MCF 10A (cell line): ENCODE measurements at regions not wholly inside any gene's neighbourhood (a gene's known extent, or its start where the extent isn't known, plus 50 kb on each side); places are given as distances from the start of the nearest gene placed in this dataset.
"Not testable (repeated sequence)": the region's sequence is repeated elsewhere in the genome, so short reads cannot be mapped to it uniquely, and the experiment has no call there.

Experiments
- BruUV-seq: library from RNA; stranded (reverse); fragments of 400-500 nt; replicated peaks from 2 replicates; lab custom pipeline; 2021; lab: Mats Ljungman, UMichigan
- CTCF ChIA-PET: fragments of 300-600 bp; sonication (Branson Sonifier 250); formaldehyde crosslinking; extraction: SDS; loops from one replicate; lab custom pipeline; 2021; ENCODE audit warnings: antibody characterized with exemption, inconsistent platforms; lab: Yijun Ruan, JAX
- POLR2A ChIA-PET: fragments of 300-600, 350-650 bp; sonication (Branson Sonifier 250); formaldehyde crosslinking; extraction: SDS; loops from one replicate; lab custom pipeline; 2020; ENCODE audit warnings: antibody characterized with exemption, inconsistent platforms; lab: Yijun Ruan, JAX
- DNase-seq: peaks from one replicate; pipeline ENCODE4 v3.0.0-alpha.2; 2018; ENCODE audit not compliant: unreplicated experiment
- H3K27ac Mint-ChIP-seq: one replicate; pipeline ENCODE4 v1.8.0; 2022; ENCODE audit warnings: mild to moderate bottlenecking, low read depth, mixed read lengths; ENCODE audit not compliant: unreplicated experiment
- H3K27me3 Mint-ChIP-seq: one replicate; pipeline ENCODE4 v1.8.0; 2022; ENCODE audit warnings: mixed read lengths; ENCODE audit not compliant: insufficient read depth, unreplicated experiment
- H3K36me3 Mint-ChIP-seq: one replicate; pipeline ENCODE4 v1.8.0; 2022; ENCODE audit warnings: mild to moderate bottlenecking, moderate library complexity, mixed read lengths; ENCODE audit not compliant: insufficient read depth, unreplicated experiment
- H3K4me1 Mint-ChIP-seq: one replicate; pipeline ENCODE4 v1.8.0; 2022; ENCODE audit warnings: mixed read lengths; ENCODE audit not compliant: insufficient read depth, unreplicated experiment
- H3K4me3 Mint-ChIP-seq: one replicate; pipeline ENCODE4 v1.8.0; 2022; ENCODE audit warnings: mild to moderate bottlenecking, moderate library complexity, mixed read lengths; ENCODE audit not compliant: unreplicated experiment
- H3K9me3 Mint-ChIP-seq: one replicate; pipeline ENCODE4 v1.8.0; 2022; ENCODE audit warnings: mixed read lengths; ENCODE audit not compliant: unreplicated experiment
- intact Hi-C: fragments of 100-400 bp; cut with micrococcal nuclease; formaldehyde crosslinking; loops from 2 replicates; pipeline ENCODE4 v1.14.1; 2022
- TF ChIP-seq, protein P1 (sequence below): fragments of 200-600 bp; IDR thresholded peaks from one replicate; pipeline ENCODE4 v1.8.0; 2022; ENCODE audit warnings: antibody characterized with exemption, mild to moderate bottlenecking; ENCODE audit not compliant: unreplicated experiment

DNA sequence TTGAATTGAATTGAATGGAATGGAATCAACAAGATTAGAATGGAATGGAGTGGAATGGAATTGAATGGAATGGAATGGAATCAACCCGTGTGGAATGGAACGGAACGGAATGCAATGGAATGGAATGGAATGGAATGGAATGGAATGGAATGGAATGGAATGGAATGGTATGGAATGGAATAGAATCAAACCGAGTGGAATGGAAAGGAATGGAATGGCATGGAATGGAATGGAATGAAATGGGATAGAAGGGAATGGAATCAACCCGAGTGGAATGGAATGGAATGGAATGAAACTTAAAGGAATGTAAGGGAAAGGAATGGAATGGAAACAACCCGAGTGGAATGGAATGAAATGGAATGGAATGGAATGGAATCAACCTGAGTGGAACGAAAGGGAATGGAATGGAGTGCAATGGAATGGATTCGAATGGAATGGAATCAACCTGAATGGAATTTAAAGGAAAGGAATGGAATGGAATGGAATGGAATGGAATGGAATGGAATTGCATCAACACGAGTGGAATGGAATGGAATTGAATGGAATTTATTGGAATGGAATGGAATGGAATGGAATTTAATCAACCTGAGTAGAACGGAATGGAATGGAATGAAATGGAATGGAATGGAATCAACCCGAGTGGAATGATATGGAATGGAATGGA is 1146.6 kb downstream of the RPIA start:
- no peak overlapping the region for H3K27ac Mint-ChIP-seq
- H3K36me3 Mint-ChIP-seq = no peaks in the 10 kb centered on the region
- intact Hi-C loops = no loop called here
- ChIA-PET CTCF (no interaction called here), POLR2A (no interaction called here)
- peaks cover 21% of the 10 kb centered on the region for H3K9me3 Mint-ChIP-seq
- TF ChIP-seq, protein P1, sequence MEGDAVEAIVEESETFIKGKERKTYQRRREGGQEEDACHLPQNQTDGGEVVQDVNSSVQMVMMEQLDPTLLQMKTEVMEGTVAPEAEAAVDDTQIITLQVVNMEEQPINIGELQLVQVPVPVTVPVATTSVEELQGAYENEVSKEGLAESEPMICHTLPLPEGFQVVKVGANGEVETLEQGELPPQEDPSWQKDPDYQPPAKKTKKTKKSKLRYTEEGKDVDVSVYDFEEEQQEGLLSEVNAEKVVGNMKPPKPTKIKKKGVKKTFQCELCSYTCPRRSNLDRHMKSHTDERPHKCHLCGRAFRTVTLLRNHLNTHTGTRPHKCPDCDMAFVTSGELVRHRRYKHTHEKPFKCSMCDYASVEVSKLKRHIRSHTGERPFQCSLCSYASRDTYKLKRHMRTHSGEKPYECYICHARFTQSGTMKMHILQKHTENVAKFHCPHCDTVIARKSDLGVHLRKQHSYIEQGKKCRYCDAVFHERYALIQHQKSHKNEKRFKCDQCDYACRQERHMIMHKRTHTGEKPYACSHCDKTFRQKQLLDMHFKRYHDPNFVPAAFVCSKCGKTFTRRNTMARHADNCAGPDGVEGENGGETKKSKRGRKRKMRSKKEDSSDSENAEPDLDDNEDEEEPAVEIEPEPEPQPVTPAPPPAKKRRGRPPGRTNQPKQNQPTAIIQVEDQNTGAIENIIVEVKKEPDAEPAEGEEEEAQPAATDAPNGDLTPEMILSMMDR = no peak
- no peak for DNase-seq
- no peaks in the 10 kb centered on the region for H3K4me1 Mint-ChIP-seq
- no peaks in the 10 kb centered on the region for H3K27me3 Mint-ChIP-seq
- BruUV-seq = no TSS peak
- H3K4me3 Mint-ChIP-seq = no peak overlapping the region

DNA sequence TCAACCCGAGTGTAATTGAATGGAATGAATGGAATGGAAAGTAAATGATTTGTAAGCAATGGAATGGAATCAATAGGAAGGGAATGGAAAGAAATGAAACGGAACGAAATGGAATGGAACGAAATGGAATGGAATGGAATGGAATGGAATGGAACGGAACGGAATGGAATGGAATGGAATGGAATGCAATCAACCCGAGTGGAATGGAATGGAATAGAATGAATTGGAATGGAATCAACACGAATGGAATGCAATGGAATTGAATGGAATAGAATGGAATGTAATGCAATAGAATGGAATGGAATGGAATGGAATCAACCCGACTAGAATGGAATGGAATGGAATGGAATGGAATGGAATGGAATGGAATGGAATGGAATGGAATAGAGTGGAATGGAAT is 1148.7 kb downstream of the RPIA start:
- H3K27ac Mint-ChIP-seq, H3K4me1 Mint-ChIP-seq, intact Hi-C loops, H3K27me3 Mint-ChIP-seq, H3K36me3 Mint-ChIP-seq, H3K4me3 Mint-ChIP-seq, POLR2A ChIA-PET, CTCF ChIA-PET, BruUV-seq, DNase-seq: not testable (repeated sequence)
- H3K9me3 Mint-ChIP-seq = peaks cover 20% of the 10 kb centered on the region

DNA sequence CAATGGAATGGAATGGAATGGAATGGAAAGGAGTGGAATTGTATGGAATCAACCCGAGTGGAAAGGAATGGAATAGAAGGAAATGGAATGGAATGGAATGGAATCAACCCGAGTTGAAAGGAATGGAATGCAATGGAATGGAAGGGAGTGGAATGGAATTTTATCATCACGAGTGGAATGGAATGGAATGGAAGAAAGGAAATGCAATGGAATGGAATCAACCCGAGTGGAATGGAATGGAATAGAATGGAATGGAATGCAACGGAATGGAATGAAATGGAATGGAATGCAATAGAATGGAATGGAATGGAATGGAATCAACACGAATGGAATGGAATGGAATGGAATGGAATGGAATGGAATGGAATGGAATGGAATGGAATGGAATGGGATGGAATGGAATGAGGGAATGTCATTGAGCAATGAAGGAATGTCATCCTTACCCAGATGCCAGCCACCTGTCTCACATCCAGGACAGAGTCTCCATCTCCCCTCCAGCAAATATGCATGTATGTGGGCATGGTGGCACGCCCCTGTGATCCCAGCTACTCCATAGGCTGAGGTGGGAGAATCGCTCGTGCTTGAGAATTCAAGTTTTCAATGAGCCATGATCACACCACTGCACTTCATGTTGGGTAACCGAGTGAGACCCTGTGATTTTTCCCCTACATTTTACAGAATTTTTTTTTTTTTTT is 1149.5 kb downstream of the RPIA start:
- H3K4me3 Mint-ChIP-seq, H3K27me3 Mint-ChIP-seq, intact Hi-C loops, CTCF ChIA-PET, POLR2A ChIA-PET, H3K36me3 Mint-ChIP-seq, BruUV-seq, H3K27ac Mint-ChIP-seq, DNase-seq, H3K4me1 Mint-ChIP-seq: not testable (repeated sequence)
- H3K9me3 Mint-ChIP-seq = peaks cover 12% of the 10 kb centered on the region

DNA sequence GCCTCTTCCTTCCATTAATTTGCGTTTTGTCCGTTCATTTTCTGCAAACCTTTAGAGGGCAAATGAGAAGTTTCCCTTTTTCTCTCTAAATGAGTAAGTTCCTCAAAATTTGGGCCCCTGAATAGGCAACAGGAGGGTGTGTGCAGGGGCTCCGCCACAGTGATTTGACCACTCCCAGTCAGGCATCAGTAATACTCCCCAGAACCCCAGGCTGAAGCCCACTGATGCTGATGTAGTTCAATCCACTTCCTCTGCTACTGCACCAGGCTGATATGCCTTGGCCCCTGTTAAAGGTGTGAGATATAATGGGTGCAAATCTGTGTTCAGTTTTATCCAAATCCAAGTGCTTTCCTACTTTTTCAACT is 1150.0 kb downstream of the RPIA start:
- CTCF ChIA-PET = no interaction called here
- H3K27ac Mint-ChIP-seq = no peak overlapping the region
- DNase-seq = no peak
- TF ChIP-seq, protein P1 = no peak
- POLR2A ChIA-PET = no interaction called here
- H3K4me1 Mint-ChIP-seq = no peaks in the 10 kb centered on the region
- intact Hi-C loops = no loop called here
- H3K36me3 Mint-ChIP-seq = no peaks in the 10 kb centered on the region
- no TSS peak for BruUV-seq
- no peak overlapping the region for H3K4me3 Mint-ChIP-seq
- H3K27me3 Mint-ChIP-seq = no peaks in the 10 kb centered on the region
- peaks cover 7% of the 10 kb centered on the region for H3K9me3 Mint-ChIP-seq

DNA sequence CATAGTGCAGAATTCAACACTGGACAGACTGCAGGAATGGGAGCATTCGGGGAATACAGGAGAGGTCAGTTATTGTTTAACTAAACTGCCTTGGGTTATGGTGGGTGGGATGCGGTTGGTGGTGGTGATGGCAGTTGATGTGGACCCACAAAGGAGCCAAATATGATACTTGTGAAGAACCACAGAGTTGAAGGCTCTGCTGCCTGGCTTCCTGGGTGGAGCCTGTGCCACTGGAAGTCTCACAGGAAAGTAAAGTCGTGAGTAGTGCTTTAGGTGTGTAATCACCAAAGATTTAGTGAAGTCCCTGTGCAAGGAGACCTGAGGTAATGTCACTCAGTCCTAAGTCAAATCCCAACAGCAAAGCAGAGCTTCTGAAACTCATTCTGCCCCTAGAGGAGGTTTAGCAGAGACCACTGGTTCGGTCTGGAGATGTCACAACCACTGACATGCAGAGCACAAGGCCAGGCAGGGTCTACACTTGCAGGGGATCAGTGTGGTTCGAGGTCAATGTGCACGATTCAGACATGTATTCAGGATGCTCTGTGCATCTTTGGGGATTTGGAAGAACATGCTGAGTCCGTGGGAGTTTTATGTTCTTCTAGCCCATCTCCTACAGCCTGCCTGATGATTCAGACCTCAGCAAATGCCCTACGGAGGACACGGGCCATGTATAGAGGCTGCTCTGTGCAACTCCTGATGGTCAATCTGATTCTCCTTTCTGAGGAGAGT is 1150.9 kb downstream of the RPIA start:
- POLR2A ChIA-PET = no interaction called here
- no peak for DNase-seq
- TF ChIP-seq, protein P1 = no peak
- H3K27ac Mint-ChIP-seq = no peak overlapping the region
- H3K27me3 Mint-ChIP-seq = no peaks in the 10 kb centered on the region
- no peaks in the 10 kb centered on the region for H3K4me1 Mint-ChIP-seq
- CTCF ChIA-PET = no interaction called here
- intact Hi-C loops = no loop called here
- no peaks in the 10 kb centered on the region for H3K9me3 Mint-ChIP-seq
- H3K36me3 Mint-ChIP-seq = no peaks in the 10 kb centered on the region
- H3K4me3 Mint-ChIP-seq = no peak overlapping the region
- BruUV-seq = no TSS peak
